Activated naive CD8-positive, alpha-beta T cell treated with anti-CD3 and anti-CD28 coated beads, Interleukin-2, amount 50 U/mL, for 24 hours (primary cell): ENCODE measurements at regions not wholly inside any gene's neighbourhood (a gene's known extent, or its start where the extent isn't known, plus 50 kb on each side); places are given as distances from the start of the nearest gene placed in this dataset.

Source experiments
- ATAC-seq: fragments of 150-1000 bp; cut with Tn5 transposase; one replicate; pipeline ENCODE4 v1.10.0; 2021
- DNase-seq: peaks from one replicate; pipeline ENCODE4 v3.0.0; 2021
- H3K27ac Mint-ChIP-seq: one replicate; pipeline ENCODE4 v1.8.0; 2021; ENCODE audit warnings: mild to moderate bottlenecking, mixed read lengths
- H3K27me3 Mint-ChIP-seq: one replicate; pipeline ENCODE4 v1.8.0; 2021; ENCODE audit warnings: mixed read lengths
- H3K36me3 Mint-ChIP-seq: one replicate; pipeline ENCODE4 v1.8.0; 2021; ENCODE audit warnings: low read depth, mixed read lengths
- H3K4me1 Mint-ChIP-seq: one replicate; pipeline ENCODE4 v1.8.0; 2021; ENCODE audit warnings: mixed read lengths
- H3K4me3 Mint-ChIP-seq: one replicate; pipeline ENCODE4 v1.8.0; 2021; ENCODE audit warnings: mild to moderate bottlenecking, moderate library complexity, mixed read lengths
- H3K9me3 Mint-ChIP-seq: one replicate; pipeline ENCODE4 v1.8.0; 2021; ENCODE audit warnings: mixed read lengths

- H3K4me1 Mint-ChIP-seq, result no peaks in the 10 kb centered on the region
- no peak overlapping the region for H3K4me3 Mint-ChIP-seq
- no peak for DNase-seq
- no peak overlapping the region for H3K27ac Mint-ChIP-seq
- H3K27me3 Mint-ChIP-seq, result no peaks in the 10 kb centered on the region
- H3K36me3 Mint-ChIP-seq, result no peaks in the 10 kb centered on the region
- H3K9me3 Mint-ChIP-seq, result peaks cover 14% of the 10 kb centered on the region
- no peak for ATAC-seq
Measured at GRCh38 chr1:95547005-95547404, 313.0 kb downstream of the RWDD3 start.

GRCh38 chr1:95548211-95548610, 314.2 kb downstream of the RWDD3 start:
- DNase-seq (no peak), ATAC-seq (no peak)
- Mint-ChIP-seq H3K27me3 (no peaks in the 10 kb centered on the region), H3K27ac (no peak overlapping the region), H3K4me3 (no peak overlapping the region), H3K9me3 (peaks cover 17% of the 10 kb centered on the region), H3K4me1 (no peaks in the 10 kb centered on the region), H3K36me3 (no peaks in the 10 kb centered on the region)

- Mint-ChIP-seq H3K4me3 (no peak overlapping the region), H3K27ac (no peak overlapping the region), H3K36me3 (no peaks in the 10 kb centered on the region), H3K9me3 (peaks cover 14% of the 10 kb centered on the region), H3K27me3 (no peaks in the 10 kb centered on the region), H3K4me1 (no peaks in the 10 kb centered on the region)
- DNase-seq (no peak), ATAC-seq (no peak)
Measured at GRCh38 chr1:95551201-95551600, 317.2 kb downstream of the RWDD3 start.

GRCh38 chr1:95553595-95553994, 319.6 kb downstream of the RWDD3 start:
- DNase-seq, result no peak
- Mint-ChIP-seq H3K27ac (no peak overlapping the region), H3K9me3 (peaks cover 21% of the 10 kb centered on the region), H3K36me3 (no peaks in the 10 kb centered on the region), H3K4me1 (no peaks in the 10 kb centered on the region), H3K4me3 (no peak overlapping the region), H3K27me3 (no peaks in the 10 kb centered on the region)
- ATAC-seq, result no peak

GRCh38 chr1:95554408-95554807, 320.4 kb downstream of the RWDD3 start:
- Mint-ChIP-seq H3K27me3 (no peaks in the 10 kb centered on the region), H3K36me3 (no peaks in the 10 kb centered on the region), H3K4me3 (no peak overlapping the region), H3K4me1 (no peaks in the 10 kb centered on the region), H3K9me3 (peaks cover 24% of the 10 kb centered on the region), H3K27ac (no peak overlapping the region)
- ATAC-seq (no peak), DNase-seq (no peak)

- H3K4me1 Mint-ChIP-seq, result no peaks in the 10 kb centered on the region
- no peak overlapping the region for H3K4me3 Mint-ChIP-seq
- no peak for ATAC-seq
Measured at GRCh38 chr1:95558791-95559190, 324.8 kb downstream of the RWDD3 start.

GRCh38 chr1:95561346-95561745, 327.3 kb downstream of the RWDD3 start:
- H3K27me3 Mint-ChIP-seq, result no peaks in the 10 kb centered on the region
- H3K9me3 Mint-ChIP-seq, result peaks cover 20% of the 10 kb centered on the region
- H3K27ac Mint-ChIP-seq, result no peak overlapping the region
- no peak overlapping the region for H3K4me3 Mint-ChIP-seq
- ATAC-seq (no peak), DNase-seq (no peak)
- no peaks in the 10 kb centered on the region for H3K4me1 Mint-ChIP-seq
- no peaks in the 10 kb centered on the region for H3K36me3 Mint-ChIP-seq

More at GRCh38 chr1:95558791-95559190, 324.8 kb downstream of the RWDD3 start:
- no peaks in the 10 kb centered on the region for H3K27me3 Mint-ChIP-seq
- peaks cover 20% of the 10 kb centered on the region for H3K9me3 Mint-ChIP-seq
- H3K27ac Mint-ChIP-seq, result no peak overlapping the region
- H3K36me3 Mint-ChIP-seq, result no peaks in the 10 kb centered on the region
- DNase-seq, result no peak

GRCh38 chr1:95562230-95562629, 328.2 kb downstream of the RWDD3 start:
- DNase-seq (no peak), ATAC-seq (no peak)
- no peak overlapping the region for H3K4me3 Mint-ChIP-seq
- no peak overlapping the region for H3K27ac Mint-ChIP-seq
- H3K36me3 Mint-ChIP-seq, result no peaks in the 10 kb centered on the region
- H3K27me3 Mint-ChIP-seq, result no peaks in the 10 kb centered on the region
- H3K9me3 Mint-ChIP-seq, result peaks cover 19% of the 10 kb centered on the region
- H3K4me1 Mint-ChIP-seq, result no peaks in the 10 kb centered on the region

- Mint-ChIP-seq H3K9me3 (peaks cover 8% of the 10 kb centered on the region), H3K4me3 (no peak overlapping the region), H3K36me3 (no peaks in the 10 kb centered on the region), H3K27me3 (no peaks in the 10 kb centered on the region), H3K27ac (no peak overlapping the region), H3K4me1 (no peaks in the 10 kb centered on the region)
- DNase-seq, result no peak
- no peak for ATAC-seq
Measured at GRCh38 chr1:95572002-95572401, 338.0 kb downstream of the RWDD3 start.

- Mint-ChIP-seq H3K4me1 (no peaks in the 10 kb centered on the region), H3K9me3 (peaks cover 8% of the 10 kb centered on the region), H3K4me3 (no peak overlapping the region), H3K27me3 (no peaks in the 10 kb centered on the region), H3K27ac (no peak overlapping the region), H3K36me3 (no peaks in the 10 kb centered on the region)
- DNase-seq, result no peak
- no peak for ATAC-seq
Measured at GRCh38 chr1:95572962-95573361, 339.0 kb downstream of the RWDD3 start.

GRCh38 chr1:95575291-95575690, 341.3 kb downstream of the RWDD3 start:
- H3K27ac Mint-ChIP-seq, result no peak overlapping the region
- peaks cover 8% of the 10 kb centered on the region for H3K9me3 Mint-ChIP-seq
- H3K4me1 Mint-ChIP-seq, result no peaks in the 10 kb centered on the region
- no peaks in the 10 kb centered on the region for H3K27me3 Mint-ChIP-seq
- no peak overlapping the region for H3K4me3 Mint-ChIP-seq
- no peaks in the 10 kb centered on the region for H3K36me3 Mint-ChIP-seq
- ATAC-seq (no peak), DNase-seq (no peak)

- H3K4me3 Mint-ChIP-seq, result no peak overlapping the region
- H3K27me3 Mint-ChIP-seq, result no peaks in the 10 kb centered on the region
- ATAC-seq, result no peak
- H3K27ac Mint-ChIP-seq, result no peak overlapping the region
- no peaks in the 10 kb centered on the region for H3K36me3 Mint-ChIP-seq
- H3K9me3 Mint-ChIP-seq, result peaks cover 8% of the 10 kb centered on the region
- no peak for DNase-seq
- H3K4me1 Mint-ChIP-seq, result no peaks in the 10 kb centered on the region
Measured at GRCh38 chr1:95578462-95578861, 344.5 kb downstream of the RWDD3 start.

GRCh38 chr1:95582191-95582590, 348.2 kb downstream of the RWDD3 start:
- no peaks in the 10 kb centered on the region for H3K9me3 Mint-ChIP-seq
- no peak overlapping the region for H3K4me3 Mint-ChIP-seq
- H3K27ac Mint-ChIP-seq, result no peak overlapping the region
- no peak for DNase-seq
- no peaks in the 10 kb centered on the region for H3K27me3 Mint-ChIP-seq
- no peaks in the 10 kb centered on the region for H3K4me1 Mint-ChIP-seq
- ATAC-seq, result no peak
- no peaks in the 10 kb centered on the region for H3K36me3 Mint-ChIP-seq

GRCh38 chr1:95582746-95583145, 348.7 kb downstream of the RWDD3 start:
- no peak overlapping the region for H3K4me3 Mint-ChIP-seq
- ATAC-seq, result no peak

GRCh38 chr1:95583661-95584210, 349.7 kb downstream of the RWDD3 start:
- no peak overlapping the region for H3K4me3 Mint-ChIP-seq
- no peaks in the 10 kb centered on the region for H3K27me3 Mint-ChIP-seq
- H3K4me1 Mint-ChIP-seq, result no peaks in the 10 kb centered on the region
- no peaks in the 10 kb centered on the region for H3K9me3 Mint-ChIP-seq
- H3K27ac Mint-ChIP-seq, result no peak overlapping the region
- no peaks in the 10 kb centered on the region for H3K36me3 Mint-ChIP-seq
- DNase-seq, result no peak
- no peak for ATAC-seq

More at GRCh38 chr1:95582746-95583145, 348.7 kb downstream of the RWDD3 start:
- Mint-ChIP-seq H3K4me1 (no peaks in the 10 kb centered on the region), H3K36me3 (no peaks in the 10 kb centered on the region), H3K27me3 (no peaks in the 10 kb centered on the region), H3K9me3 (no peaks in the 10 kb centered on the region), H3K27ac (no peak overlapping the region)
- DNase-seq, result no peak

GRCh38 chr1:95584315-95584714, 350.3 kb downstream of the RWDD3 start:
- DNase-seq (no peak), ATAC-seq (no peak)
- H3K36me3 Mint-ChIP-seq, result no peaks in the 10 kb centered on the region
- no peaks in the 10 kb centered on the region for H3K9me3 Mint-ChIP-seq
- H3K27me3 Mint-ChIP-seq, result no peaks in the 10 kb centered on the region
- no peak overlapping the region for H3K4me3 Mint-ChIP-seq
- no peaks in the 10 kb centered on the region for H3K4me1 Mint-ChIP-seq
- H3K27ac Mint-ChIP-seq, result no peak overlapping the region
